NCI-H1694 (cell line): ENCODE measurements at regions not wholly inside any gene's neighbourhood (a gene's known extent, or its start where the extent isn't known, plus 50 kb on each side); places are given as distances from the start of the nearest gene placed in this dataset.
A peak's percentile ranks its signal among the peaks of the same experiment; 100 is the strongest.

Experiments used
- DNase-seq: peaks from one replicate; lab custom pipeline; 2025; lab: John Stamatoyannopoulos, UW

- DNase-seq = no peak
Measured at GRCh38 chr6:112717856-112718255, 370.7 kb downstream of the RFPL4B start.

DNA sequence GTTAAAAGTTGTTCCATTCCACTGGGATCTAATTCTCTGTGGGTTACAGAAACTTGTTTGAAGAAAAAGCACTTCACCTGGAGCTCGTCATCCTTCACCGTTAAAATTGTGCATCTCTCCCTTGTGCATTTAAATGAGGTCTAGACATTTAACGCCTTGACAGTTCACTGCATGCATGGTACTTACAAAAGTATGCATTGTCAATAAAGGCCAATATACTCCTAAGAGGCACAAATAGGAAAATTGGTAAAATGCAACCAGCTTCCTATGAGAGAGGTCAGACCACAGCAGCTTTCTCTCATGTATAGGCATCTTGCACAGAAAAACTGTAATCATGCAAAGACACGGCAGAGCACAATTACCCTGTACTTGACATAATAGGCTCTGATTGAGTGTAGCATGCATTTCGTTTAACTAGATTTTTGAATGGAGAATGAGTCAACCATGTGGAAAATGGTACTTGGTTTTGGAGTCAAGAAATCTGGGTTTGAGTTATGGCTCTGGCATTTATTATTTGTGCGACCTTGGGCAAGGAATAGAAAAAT is 378.5 kb downstream of the RFPL4B start:
- no peak for DNase-seq

DNA sequence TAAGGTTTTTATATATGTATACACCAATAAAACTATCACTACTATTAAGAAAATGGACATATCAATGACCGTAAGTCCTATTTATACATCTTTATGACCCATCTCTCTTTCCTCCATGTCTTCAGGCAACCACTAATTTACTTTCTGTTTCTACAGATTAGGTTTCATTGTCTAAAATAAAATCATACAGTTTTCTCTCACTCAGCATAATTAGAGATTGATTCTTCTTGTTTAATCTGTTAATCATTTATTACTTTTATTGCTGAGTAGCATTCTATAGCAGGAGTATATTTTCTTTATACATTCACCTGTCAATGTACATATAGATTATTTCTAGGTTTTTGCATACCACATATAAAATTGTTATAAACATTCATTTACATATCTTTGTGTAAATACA is 388.0 kb downstream of the RFPL4B start:
- no peak for DNase-seq

DNA sequence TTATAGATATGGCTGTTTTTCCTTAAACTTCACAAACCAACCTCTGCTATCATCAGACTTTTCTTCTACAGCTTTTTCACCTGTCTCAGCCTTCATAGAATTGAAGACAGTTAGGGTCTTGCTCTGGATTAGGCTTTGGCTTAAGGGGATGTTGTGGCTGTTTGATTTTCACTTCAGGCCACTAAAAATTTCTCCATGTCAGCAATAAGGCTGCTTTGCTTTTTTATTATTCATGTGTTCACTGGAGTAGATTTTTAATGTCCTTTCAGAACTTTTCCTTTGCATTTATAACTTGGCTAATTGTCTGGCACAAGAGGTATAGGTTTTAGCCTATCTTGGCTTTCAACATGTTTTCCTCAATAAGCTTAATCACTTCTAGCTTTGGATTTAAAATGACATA is 392.6 kb downstream of the RFPL4B start:
- no peak for DNase-seq

- DNase-seq = no peak
Measured at GRCh38 chr6:112743323-112743722, 396.2 kb downstream of the RFPL4B start.

DNA sequence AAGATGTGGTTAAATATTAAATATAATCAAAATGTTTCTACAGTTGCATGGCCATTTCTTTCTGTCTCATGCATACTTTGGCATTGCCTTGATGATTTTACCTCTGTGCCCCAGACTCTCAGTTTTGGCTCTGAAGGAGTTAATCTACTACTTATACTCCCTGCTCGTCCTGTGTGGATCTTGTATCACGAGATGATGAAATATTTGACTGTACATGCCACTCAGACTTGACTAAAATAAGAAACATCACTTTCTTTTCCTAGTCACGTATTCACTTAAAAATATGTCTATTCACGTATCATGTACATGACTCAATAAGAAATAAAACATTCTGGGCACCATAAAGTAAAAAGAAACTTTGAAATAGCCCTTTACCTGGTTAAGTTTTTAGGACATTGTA is 397.7 kb downstream of the RFPL4B start:
- no peak for DNase-seq

DNA sequence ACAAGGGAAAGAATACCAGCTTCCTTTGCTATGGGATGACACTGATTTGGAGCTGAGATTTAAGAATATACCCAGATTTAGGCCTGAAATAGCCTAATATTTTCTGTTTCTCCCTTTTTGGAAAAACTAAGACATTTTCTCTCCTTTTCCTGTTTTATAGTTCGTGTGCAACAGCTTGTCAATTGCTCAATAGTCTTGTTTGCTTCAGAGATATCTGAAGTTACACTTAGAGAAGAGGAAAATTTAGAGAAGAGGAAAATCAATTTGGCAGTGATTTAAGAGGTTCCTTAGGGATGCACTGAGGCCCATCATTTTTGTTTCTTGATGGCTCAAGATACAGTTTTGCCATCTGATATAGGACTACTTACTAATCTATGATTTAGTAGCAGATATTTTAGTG is 398.6 kb downstream of the RFPL4B start:
- DNase-seq = no peak

DNA sequence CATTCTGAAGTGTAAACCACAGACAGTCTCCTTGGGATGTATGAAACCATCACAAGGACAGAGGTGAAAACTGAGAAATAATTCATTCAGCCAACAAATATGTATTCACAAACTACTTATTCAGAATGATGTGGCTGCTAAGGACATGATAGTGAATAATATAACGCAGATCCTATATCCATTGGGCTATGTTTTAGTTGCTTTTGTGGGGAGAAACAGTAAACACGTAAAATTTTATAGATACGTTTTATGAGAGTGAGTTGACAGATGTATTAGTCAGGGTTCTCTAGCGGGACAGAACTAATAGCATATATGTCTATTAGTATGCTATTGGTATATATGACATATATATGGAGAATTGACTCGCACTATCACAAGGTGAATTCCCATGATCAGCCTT is 402.5 kb downstream of the RFPL4B start:
- no peak for DNase-seq

DNA sequence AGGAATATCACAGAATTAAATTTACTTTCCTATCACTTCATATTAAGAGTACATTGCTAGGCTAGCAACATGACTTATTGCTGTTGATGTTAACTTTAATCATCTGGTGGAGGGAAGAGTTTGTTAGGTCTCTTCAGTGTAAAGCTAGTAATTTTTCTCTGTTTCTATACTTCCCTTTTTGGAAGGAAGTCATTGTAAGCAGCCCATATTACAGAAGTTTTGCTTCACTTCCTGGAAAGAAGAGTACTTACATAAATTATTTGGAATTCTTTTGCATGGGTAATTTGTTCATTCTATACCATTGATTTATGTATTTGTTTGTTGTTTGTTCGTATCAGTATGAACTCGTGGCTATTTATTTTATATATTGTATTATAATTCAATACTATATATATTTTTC is 405.2 kb downstream of the RFPL4B start:
- no peak for DNase-seq

- DNase-seq = no peak
Measured at GRCh38 chr6:112752791-112753190, 405.7 kb downstream of the RFPL4B start.

DNA sequence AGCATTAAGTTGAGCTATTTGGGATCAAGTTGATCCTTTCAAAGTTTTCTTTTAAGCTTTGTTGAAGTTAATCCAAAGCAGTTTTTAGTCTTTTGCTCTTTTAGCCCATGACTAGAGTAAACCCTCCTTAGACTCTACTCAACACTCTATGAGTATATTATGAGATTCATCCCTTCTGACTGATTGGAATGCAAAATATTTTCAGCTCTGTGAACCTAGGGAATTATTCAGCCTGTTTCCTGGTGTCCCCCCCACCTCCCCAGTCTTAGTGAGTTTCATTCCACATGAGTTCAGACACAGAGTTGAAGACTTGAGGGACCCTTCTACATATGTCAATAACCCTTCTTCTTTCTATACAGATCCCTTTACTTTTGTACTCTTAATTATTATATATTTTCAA is 413.7 kb downstream of the RFPL4B start:
- no peak for DNase-seq

DNA sequence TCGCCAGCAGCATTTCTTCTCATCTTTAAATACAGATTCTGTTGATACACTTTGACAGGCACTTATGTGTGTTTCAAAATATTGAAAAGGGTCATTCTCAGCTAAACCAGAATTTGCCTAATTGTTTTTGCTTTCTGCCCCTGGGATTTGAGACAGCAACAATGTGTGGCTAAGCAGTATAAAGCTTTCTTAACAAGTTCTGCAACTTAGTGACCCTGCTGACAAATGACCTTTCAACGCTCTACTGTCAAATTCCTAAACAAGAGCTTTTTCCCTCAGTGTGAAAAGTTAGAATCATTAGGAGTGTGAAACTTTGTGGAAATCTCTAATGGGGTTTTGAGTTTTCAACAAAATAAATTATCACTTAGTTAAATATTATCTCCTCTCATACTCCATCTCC is 414.6 kb downstream of the RFPL4B start:
- no peak for DNase-seq

- DNase-seq = no peak
Measured at GRCh38 chr6:112764377-112764776, 417.2 kb downstream of the RFPL4B start.

- DNase-seq = no peak
Measured at GRCh38 chr6:112770308-112770707, 423.2 kb downstream of the RFPL4B start.

- no peak for DNase-seq
Measured at GRCh38 chr6:112773187-112773586, 426.1 kb downstream of the RFPL4B start.

- no peak for DNase-seq
Measured at GRCh38 chr6:112774319-112774718, 427.2 kb downstream of the RFPL4B start.

- peak; percentile 59 for DNase-seq
Measured at GRCh38 chr6:112780498-112781096, 433.5 kb downstream of the RFPL4B start.

- DNase-seq = no peak
Measured at GRCh38 chr6:112781241-112781640, 434.1 kb downstream of the RFPL4B start.

DNA sequence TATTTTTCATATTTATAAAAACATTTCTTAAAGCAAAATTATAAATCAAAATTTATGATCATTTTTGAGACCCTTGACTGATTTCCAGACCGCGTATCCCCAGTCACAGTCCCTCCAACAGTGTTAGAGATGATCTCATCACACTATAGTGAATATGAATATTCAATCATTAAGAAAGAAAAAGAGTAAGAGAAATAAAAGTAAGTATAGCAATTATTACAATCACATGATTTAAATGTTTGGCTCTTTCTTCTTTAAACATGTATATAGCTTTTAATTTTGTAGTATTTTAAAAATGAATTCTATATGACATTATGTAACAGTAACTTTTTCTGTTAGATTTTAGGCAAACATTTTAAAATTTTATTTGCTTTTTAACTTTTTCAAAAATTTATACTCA is 438.3 kb downstream of the RFPL4B start:
- DNase-seq = no peak

DNA sequence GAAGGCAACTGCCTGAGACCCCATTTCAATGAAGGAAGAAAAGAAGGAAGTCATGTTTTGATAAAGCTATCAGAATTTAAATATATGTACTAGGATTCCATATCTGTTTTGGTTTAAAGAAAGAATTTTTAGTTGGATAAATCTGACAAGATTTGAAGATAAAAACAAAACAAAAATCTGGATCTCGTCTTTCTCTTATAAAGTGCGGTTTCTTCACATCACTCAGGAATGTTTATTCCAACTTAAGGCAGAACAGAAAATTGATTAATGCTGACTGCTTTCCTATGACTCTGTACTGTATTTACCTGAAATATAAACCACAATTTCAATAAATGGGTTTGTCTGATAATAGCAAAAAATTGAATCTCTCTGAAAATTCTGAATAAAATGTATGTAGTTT is 439.7 kb downstream of the RFPL4B start:
- no peak for DNase-seq

DNA sequence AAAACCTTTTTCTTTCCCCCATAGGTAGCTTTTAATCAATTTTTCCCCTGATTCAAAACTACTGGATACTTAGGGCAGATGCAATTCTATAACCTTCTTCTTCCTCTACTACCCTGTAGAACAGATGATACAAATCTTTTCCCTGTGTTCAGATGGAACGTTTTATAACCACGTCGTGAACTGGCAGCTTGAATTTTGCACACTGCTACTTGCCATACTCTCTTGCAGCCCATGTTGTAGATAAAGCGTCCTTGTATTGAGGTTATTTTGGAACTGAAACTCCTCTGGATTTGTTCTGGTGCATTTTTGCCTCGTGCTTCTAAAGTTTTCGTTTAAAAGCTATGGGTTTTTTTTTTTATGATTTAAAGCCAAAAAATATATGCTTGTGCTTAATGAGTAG is 440.2 kb downstream of the RFPL4B start:
- DNase-seq = no peak

DNA sequence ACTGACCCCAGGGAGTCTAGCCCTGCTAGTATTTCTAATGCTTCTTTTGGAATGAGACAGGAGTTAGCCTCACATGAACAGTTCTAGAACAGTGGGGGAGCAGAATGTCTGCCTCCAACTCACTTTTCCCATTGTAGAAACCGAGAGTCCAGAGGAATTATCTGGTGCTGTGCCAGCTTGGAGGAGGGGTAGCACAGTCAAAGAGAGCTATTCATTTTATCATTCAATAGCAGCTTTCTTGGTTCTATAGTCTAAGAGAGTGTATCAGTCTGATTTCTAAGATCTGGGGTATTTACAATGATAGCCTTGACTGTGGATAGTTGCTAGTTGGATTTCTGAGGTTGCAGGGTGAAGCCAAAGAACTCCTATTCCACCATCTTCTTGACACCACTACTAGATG is 448.2 kb downstream of the RFPL4B start:
- DNase-seq = no peak

DNA sequence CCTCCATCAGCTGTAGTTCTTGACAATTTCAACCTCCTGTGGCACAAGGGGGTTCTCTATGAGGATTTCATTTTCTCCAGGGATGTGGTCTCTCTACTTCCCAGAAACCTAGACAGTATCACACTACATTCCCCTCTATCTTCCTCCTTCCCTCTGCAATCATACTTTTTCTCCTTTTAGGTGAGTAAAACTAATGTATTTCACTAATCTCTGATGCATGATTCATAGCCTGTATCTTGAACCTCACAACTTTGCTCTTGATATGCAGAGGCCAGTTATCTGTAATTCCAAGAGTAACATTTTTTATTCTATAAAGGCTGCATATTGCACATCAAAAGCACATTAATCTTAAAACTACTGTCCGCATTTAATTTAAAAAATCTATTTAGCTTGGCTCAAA is 449.6 kb downstream of the RFPL4B start:
- DNase-seq = no peak

GRCh38 chr6:112799889-112800288 is 452.8 kb downstream of the RFPL4B start:
- DNase-seq = no peak

- no peak for DNase-seq
Measured at GRCh38 chr6:112800439-112800838, 453.3 kb downstream of the RFPL4B start.
